ENCODE measurements at regions not wholly inside any gene's neighbourhood (a gene's known extent, or its start where the extent isn't known, plus 50 kb on each side); places are given as distances from the start of the nearest gene placed in this dataset.

DNA sequence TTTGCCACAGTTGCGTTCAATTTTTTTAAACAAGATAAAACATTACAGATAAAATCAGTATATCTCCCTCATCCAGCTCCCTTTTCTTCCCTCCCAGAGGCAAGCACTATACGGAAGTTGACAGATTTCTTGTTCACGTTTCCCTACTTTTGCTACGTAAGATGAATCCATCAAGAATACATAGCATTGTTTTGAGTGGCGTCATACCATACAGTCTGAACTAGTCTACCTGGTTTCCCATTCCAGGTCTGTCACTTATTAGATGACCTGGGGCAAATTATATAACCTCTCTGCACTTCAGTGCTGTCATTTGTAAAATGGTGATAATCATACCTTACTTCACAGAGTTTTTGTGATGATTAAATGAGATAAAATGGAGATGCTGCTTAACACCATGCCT lies 184.3 kb upstream of the SOX4 start:
- H3K9me3 Mint-ChIP-seq, result peaks cover 11% of the 10 kb centered on the region
- no peak overlapping the region for H3K27ac Mint-ChIP-seq
- no peak overlapping the region for H3K4me3 Mint-ChIP-seq
- no peaks in the 10 kb centered on the region for H3K27me3 Mint-ChIP-seq (ENCODE audit: low read depth)
- H3K4me1 Mint-ChIP-seq, result peaks cover 15% of the 10 kb centered on the region
- peaks cover 3% of the 10 kb centered on the region for H3K36me3 Mint-ChIP-seq
- DNase-seq (ENCODE audit: low spot score in 2 of 2, unreplicated experiment in 2 of 2), result no peak
- TF ChIP-seq, protein P1, sequence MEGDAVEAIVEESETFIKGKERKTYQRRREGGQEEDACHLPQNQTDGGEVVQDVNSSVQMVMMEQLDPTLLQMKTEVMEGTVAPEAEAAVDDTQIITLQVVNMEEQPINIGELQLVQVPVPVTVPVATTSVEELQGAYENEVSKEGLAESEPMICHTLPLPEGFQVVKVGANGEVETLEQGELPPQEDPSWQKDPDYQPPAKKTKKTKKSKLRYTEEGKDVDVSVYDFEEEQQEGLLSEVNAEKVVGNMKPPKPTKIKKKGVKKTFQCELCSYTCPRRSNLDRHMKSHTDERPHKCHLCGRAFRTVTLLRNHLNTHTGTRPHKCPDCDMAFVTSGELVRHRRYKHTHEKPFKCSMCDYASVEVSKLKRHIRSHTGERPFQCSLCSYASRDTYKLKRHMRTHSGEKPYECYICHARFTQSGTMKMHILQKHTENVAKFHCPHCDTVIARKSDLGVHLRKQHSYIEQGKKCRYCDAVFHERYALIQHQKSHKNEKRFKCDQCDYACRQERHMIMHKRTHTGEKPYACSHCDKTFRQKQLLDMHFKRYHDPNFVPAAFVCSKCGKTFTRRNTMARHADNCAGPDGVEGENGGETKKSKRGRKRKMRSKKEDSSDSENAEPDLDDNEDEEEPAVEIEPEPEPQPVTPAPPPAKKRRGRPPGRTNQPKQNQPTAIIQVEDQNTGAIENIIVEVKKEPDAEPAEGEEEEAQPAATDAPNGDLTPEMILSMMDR (IDR thresholded peaks at IDR 0.05; ENCODE audit: unreplicated experiment), result no peak

DNA sequence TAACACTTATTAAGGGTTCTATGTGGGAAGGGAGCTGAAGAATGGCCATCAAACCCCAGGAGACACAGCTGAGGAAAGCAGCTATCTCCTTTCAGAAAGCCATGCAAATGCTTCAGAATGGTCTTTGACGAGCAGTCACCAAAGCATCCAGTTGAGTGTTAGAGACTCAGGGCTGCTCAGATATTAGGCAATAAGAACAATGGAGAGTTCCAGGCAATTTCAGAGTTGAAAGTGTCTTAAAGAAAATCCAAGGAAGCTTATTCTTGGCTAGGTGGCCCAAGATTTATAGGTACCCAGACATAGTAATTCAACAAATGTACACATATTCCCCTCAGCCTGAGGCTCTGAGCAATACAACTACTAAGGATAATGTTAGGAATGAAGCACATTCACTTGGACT lies 180.1 kb upstream of the SOX4 start:
- Mint-ChIP-seq H3K4me3 (no peak overlapping the region), H3K27me3 (ENCODE audit: low read depth) (no peaks in the 10 kb centered on the region), H3K9me3 (peaks cover 8% of the 10 kb centered on the region), H3K27ac (no peak overlapping the region), H3K4me1 (peaks cover 12% of the 10 kb centered on the region), H3K36me3 (peaks cover 3% of the 10 kb centered on the region)
- TF ChIP-seq, protein P1 (IDR thresholded peaks at IDR 0.05; ENCODE audit: unreplicated experiment), result no peak
- no peak for DNase-seq (ENCODE audit: low spot score in 2 of 2, unreplicated experiment in 2 of 2)

DNA sequence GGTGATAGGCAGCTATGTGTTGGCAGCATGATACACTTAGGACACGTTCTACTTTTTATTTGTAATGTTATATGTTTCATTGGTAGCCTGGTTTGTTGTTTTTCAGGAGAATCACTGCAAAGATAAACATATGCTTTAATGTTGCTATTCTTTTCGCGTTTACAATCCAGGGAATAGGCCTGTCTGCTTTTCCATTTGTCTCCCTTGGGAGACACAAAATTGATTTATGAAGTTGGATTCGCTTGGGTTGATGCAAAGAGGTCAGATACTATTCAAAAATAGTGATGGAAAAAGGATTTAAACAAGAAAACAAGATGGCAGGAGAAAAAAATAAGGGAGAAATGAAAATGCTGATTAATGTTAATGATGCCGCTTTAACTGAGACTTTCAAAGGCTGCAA lies 179.5 kb upstream of the SOX4 start:
- H3K27ac Mint-ChIP-seq, result no peak overlapping the region
- peaks cover 12% of the 10 kb centered on the region for H3K4me1 Mint-ChIP-seq
- peaks cover 3% of the 10 kb centered on the region for H3K36me3 Mint-ChIP-seq
- H3K4me3 Mint-ChIP-seq, result no peak overlapping the region
- DNase-seq (ENCODE audit: low spot score in 2 of 2, unreplicated experiment in 2 of 2), result no peak
- H3K27me3 Mint-ChIP-seq (ENCODE audit: low read depth), result no peaks in the 10 kb centered on the region
- TF ChIP-seq, protein P1 (IDR thresholded peaks at IDR 0.05; ENCODE audit: unreplicated experiment), result no peak
- peaks cover 8% of the 10 kb centered on the region for H3K9me3 Mint-ChIP-seq

DNA sequence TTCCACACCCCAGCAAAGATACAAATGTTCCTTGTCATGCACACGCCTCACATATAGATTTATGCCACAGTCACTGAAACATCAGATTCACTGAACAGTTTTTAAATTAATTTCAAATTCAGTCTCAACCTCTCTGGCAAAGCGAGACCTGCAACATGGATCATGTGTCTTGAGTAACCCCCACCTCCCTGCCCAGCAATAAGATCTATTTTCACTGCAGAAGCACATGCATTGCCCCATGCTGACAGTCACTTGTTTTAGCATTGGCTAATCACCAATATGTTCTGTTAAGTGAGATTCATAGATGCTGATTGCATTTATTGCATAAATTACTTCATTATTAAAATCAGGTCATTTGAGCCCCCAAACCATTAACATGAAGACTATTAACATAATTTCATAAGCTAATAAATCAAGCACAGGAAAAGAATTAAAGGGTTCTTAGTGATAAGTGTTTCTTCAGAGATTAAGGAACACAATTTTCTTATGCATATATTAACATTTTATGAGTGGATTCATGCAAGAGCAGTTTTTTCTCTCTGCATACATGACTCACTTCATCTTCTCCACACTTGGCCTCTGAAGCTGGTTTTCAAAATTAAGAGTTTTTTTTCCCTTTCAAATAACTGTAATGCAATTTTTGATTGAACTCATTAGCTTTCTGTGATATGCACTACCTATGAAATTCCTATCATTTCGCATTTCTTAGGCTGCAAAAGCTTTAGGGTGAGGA lies 173.2 kb upstream of the SOX4 start:
- DNase-seq (ENCODE audit: low spot score in 2 of 2, unreplicated experiment in 2 of 2), result no peak
- Mint-ChIP-seq H3K9me3 (peaks cover 13% of the 10 kb centered on the region), H3K36me3 (no peaks in the 10 kb centered on the region), H3K27me3 (ENCODE audit: low read depth) (no peaks in the 10 kb centered on the region), H3K27ac (no peak overlapping the region), H3K4me1 (peaks cover 22% of the 10 kb centered on the region), H3K4me3 (no peak overlapping the region)
- TF ChIP-seq, protein P1 (IDR thresholded peaks at IDR 0.05; ENCODE audit: unreplicated experiment), result no peak

DNA sequence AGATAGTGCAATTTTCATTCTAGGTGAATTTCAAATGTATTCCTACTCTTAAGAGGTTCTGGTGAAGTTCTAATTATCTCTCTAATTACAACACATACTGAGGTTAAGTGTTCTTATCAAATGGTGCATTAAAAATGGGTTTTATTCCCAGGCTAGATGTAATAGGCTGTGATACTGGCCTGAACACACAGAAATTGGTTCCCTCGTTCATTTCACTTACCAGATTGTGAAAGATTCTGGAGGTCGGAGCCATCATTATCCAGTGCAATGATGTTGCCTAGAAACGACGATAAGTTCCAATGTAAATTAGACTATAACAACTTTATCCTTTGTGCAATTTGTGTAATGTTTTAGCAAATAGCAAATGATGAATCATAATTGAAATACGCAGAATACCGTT lies 172.6 kb upstream of the SOX4 start:
- Mint-ChIP-seq H3K9me3 (peaks cover 17% of the 10 kb centered on the region), H3K4me1 (peaks cover 22% of the 10 kb centered on the region), H3K4me3 (no peak overlapping the region), H3K36me3 (no peaks in the 10 kb centered on the region), H3K27me3 (ENCODE audit: low read depth) (no peaks in the 10 kb centered on the region), H3K27ac (no peak overlapping the region)
- TF ChIP-seq, protein P1 (IDR thresholded peaks at IDR 0.05; ENCODE audit: unreplicated experiment), result no peak
- DNase-seq (ENCODE audit: low spot score in 2 of 2, unreplicated experiment in 2 of 2), result no peak

Data from mesothelial cell of epicardium (in vitro differentiated cells).